HG02759 (cell line): ENCODE measurements at regions not wholly inside any gene's neighbourhood (a gene's known extent, or its start where the extent isn't known, plus 50 kb on each side); places are given as distances from the start of the nearest gene placed in this dataset.
"Not testable (repeated sequence)": the region's sequence is repeated elsewhere in the genome, so short reads cannot be mapped to it uniquely, and the experiment has no call there.

Source experiments
- ATAC-seq: cut with Tn5 transposase; IDR thresholded peaks from one replicate; pipeline ENCODE4 v1.9.1; 2021; ENCODE audit warnings: mild to moderate bottlenecking, moderate library complexity; ENCODE audit not compliant: unreplicated experiment

DNA sequence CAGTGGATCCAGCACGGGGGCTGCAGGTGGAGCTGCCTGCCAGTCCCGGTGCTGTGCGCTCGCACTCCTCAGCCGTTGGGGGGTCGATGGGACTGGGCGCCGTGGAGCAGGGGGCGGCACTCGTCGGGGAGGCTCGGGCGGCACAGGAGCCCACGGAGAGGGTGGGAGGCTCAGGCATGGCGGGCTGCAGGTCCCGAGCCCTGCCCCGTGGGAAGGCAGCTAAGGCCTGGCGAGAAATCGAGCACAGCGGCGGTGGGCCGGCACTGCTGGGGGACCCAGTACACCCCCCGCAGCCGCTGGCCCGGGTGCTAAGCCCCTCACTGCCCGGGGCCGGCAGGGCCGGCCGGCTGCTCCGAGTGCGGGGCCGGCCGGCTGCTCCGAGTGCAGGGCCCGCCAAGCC is 52.3 kb upstream of the MARK1 start:
- ATAC-seq, result not testable (repeated sequence)

DNA sequence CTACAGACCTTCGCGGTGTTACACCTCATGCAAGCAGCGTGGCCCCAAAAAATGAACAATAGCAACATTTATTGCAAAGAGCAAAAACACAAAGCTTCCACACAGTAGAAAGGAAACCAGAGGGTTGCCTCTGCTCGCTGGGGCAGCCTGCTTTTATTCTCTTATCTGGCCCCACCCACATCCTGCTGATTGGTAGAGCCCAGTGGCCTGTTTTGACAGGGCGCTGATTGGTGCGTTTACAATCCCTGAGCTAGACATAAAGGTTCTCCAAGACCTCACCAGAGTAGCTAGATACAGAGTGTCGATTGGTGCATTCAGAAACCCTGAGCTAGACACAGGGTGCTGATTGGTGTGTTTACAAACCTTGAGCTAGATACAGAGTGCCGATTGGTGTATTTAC is 52.8 kb upstream of the MARK1 start:
- ATAC-seq, result not testable (repeated sequence)

DNA sequence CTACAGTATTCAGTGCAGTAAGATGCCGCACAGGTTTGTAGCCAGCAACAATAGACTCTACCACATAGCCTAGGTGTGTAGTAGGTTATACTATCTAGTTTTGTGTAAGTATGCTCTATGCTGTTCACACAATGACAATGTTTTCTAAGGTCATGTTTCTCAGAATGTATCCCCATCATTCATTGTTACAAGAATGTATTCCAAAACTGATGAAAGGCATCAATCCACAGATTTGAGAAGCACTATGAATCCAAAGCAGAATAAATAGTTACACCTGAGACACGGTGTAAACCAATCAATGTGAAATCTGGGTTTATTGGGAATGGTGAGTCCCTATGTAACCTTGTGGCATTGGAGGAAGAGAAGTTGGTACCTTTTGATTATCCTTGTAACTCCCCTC is 54.5 kb upstream of the MARK1 start:
- ATAC-seq, result no peak

DNA sequence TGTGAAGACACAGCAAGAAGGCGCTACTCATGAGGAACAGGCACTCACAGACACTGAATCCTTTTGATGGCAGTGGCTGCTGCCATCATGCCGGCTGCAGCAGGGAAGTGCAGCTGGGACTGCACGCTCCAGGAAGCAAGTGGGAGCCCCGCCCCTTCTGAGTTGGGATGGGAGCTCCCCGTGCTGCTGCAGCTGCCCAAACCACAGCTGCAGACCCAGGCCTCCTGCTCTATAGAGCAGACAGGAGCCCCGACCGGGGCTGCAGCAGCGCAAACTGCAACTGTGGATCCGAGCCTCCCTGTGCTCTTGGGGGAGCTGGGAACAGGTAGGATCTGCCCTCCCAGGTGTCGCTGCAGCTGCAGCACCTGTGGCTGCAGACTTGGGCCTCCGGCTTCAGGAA is 65.2 kb upstream of the MARK1 start:
- ATAC-seq, result no peak

DNA sequence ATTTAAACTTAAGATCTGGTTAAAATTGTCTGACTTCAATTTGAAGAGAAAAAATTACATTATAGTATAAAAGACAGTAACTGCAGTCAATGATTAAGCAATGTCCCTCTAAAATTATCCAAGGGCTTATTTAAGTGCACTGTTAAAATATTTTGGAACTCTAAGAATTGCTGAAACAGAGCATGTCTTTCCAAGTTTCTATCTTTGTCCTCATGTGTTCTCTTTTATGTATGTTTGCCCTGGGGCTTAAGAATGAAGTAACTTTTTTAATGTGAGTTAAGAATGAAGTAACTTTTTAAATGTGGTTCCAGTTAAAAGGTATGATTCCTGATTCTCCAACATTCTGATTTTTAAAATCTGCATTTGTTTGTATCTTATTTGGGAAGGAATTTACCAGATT is 69.0 kb upstream of the MARK1 start:
- no peak for ATAC-seq

DNA sequence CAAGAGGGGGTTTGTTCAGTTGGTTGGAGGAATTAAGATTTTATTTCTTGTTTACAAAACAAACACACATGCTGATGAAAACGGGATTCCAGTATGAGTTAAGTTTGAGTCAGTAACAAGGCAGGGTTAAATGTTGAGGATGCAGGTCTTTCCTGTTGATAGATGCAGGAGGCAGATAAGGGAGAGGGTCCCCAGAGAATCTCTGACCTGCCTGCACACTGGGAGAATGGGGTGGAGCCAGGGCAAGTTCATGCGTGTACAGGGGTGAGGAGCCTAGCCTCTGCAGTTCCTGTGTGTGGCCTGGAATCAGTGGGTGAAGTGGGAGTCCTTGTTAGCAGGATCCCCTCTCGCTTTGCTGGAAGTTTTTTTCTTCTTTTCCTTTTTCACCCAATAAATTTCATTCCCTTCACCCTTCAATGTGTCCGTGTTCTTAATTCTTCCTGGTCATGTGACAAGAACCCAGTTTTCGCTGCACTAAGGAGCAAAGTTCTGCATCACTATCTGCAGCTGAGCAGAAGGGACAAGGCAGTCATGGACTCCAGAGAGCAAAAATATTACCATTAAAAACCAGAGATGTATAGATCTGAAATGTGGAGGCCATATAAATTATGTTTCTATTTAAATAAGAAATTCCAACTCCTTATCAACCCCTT is 69.9 kb upstream of the MARK1 start:
- ATAC-seq, result no peak

DNA sequence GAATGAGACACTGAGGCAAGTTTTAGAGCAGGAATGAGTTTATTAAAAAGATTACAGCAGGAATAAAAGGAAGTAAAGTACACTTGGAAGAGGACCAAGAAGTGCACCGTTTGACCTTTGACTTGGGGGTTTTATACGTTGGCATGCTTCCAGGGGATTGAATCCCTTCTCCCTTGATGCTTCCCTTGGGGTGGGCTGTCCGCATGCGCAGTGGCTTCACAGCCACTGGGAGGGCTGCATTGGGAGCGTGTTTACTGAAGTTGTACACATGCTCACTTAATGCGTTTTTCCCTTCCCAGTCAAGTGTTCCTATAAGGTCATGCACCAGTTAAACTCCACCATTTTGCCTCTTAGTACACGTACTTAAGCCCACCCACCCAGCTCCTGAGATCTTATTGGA is 72.4 kb upstream of the MARK1 start:
- no peak for ATAC-seq

DNA sequence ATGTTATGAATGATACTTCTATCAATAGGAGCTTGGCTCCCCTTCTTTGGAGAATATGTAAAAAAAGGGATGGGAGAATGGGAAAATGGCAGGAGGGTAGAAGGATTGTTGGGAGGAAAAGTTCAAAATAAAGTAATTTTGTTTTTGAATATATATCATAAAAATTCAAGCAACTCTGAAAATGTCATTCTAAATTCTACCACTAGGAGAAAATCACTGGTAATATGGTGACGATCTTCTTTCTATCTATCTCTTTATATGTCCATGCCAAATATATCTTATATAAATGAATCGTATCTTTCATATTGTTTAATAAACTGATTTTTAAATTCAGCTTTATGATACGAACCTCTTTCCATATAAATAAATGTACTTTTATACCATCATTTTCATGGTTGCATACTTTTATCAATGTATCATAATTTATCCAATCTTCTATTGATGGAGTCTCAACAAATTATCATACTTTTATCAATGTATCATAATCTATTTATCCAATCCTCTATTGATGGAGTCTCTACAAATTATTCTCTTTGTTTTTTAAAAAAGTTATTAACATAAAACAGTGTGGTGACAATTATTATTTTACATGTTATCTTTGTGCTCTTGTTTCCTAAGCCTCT is 73.7 kb upstream of the MARK1 start:
- no peak for ATAC-seq

DNA sequence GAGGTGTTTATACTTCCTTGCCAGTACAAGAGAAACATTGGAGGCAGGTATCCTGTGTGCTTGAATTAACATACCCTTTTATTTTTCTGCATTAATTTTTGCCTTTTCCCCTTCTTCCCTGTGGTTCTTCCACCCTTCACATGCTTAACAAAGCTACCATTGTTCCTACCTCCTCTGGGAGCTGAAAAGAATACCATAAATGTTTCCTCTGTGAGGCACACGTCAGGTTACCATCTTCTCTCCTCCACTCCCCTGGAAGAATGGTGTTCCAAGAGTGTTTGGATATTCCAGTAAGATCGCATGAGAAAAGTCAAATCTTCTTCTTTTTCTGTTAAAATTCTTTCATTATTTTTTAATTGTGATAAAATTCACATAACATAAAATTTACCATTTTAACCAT is 74.6 kb upstream of the MARK1 start:
- no peak for ATAC-seq

DNA sequence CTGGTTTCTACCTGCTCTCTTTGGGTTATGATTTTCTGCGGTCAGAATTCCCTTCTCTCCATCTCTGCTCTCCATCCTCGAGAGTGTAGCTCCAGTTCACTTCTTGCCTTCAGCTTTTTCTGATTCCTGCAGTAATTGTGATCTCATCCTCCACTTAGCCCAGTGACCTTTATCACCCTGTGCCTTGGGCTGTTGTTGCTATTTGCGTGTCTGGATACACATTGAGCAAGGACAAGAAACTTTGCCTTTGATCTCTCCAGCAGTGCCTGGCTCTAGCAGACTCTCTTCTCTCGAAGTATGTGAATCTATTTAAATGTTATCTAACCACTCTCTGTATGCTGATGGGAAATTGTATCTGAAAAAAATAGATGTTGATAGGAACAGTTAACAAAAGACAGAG is 76.4 kb upstream of the MARK1 start:
- no peak for ATAC-seq

DNA sequence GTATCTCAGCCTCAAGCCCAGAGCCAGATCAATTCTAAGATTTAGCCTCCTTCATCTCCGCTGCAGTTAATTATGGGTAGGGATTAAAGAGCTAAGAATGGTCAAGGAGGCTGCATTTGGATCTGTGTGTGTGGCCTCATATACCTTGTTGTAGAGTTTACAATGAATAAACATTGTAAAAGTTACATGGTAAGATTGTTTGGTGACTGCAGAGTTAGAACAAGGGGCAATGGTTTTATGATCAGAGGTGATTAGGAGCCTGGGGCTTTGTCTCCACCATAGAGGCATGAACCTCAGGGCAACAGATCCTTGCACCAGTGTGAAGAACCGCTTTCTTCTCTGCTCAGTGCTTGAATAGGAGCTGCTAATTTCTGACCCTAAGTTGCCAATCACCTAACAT is 77.0 kb upstream of the MARK1 start:
- ATAC-seq, result no peak

DNA sequence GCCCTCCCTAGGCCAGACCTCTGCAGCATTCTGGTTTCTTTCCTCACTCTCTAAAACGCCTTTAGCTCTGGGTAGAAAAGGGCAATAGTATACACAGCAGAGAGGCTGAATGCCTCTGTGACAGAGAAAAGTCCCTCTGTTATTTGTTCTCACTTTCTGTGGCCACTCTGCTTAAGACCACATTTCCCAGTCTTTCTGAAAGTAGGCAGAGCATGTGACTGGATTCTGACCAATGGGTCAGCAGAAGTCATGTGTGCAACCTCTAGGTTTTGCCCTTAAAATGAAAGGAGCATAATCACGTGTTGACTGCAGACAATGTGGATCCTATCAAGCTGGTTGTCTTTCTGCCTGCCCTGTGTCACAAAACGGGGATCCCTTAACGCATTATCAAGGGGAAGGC is 79.7 kb upstream of the MARK1 start:
- no peak for ATAC-seq

DNA sequence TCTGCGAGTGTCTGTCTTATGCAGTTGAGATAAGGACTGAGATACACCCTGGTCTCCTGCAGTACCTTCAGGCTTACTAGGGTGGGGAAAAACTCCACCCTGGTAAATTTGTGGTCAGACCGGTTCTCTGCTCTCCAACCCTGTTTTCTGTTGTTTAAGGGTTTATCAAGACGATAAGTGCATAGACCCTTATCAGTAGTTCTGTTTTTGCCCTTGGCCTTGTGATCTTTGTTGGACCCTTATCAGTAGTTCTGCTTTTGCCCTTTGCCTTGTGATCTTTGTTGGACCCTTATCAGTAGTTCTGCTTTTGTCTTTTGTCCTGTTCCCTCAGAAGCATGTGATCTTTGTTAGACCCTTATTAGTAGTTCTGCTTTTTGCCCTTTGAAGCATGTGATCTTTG is 83.3 kb upstream of the MARK1 start:
- not testable (repeated sequence) for ATAC-seq

DNA sequence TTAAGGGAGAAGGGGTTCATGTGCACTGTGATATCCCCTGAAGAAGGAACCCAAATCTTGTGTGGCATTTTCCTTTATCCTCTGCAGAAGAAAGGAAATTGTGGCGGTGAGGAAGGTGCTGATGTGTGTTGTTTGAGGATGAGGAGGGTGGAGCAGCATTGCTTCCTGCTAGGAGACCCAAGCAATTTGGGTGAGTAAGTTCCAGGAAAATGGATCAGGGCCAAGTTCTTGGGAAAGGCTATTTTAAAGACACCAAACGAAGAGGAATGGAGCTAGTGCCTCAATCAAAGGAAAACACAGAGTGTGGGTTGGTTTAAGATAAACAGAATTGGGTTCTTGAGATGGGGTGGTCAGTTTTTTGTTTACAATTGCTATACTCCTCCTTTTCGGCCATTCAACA is 86.7 kb upstream of the MARK1 start:
- ATAC-seq, result no peak

DNA sequence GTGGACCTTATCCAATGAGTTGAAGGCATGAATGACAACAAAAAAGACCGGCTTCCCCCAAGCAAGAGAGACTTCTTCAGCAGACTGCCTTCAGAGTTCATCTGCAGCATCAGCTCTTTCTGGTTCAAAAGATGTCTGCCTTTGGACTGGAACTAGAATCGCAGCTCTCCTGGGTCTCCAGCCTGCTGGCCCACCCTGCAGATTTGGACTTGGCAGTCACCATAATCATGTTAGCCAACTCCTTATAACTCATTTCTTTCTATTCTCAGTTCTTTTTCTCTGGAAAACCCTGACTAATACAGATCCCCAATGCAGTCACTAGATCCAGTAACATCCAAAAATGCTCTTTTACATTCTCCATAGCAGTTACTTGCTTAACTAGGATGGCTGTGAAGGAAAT is 89.2 kb upstream of the MARK1 start:
- no peak for ATAC-seq

DNA sequence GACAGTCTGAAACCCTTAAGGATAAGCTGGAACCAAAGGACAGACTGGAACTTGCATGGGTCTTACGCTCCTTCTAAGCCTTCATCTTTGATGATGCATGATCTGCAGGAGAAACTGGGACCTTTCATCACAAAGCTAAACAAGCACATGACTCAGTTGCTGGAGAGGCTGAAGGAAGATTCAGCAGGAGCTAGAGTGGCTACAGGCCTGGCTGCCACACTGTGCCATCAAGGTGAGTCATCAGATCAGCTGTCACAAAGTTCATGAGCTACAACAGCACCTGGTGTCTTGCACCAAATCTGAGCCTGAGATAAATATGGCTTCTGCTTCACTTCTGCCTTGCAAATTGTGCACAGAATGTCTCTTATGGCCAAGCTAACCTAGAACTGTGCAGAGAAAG is 95.5 kb upstream of the MARK1 start:
- ATAC-seq, result no peak

DNA sequence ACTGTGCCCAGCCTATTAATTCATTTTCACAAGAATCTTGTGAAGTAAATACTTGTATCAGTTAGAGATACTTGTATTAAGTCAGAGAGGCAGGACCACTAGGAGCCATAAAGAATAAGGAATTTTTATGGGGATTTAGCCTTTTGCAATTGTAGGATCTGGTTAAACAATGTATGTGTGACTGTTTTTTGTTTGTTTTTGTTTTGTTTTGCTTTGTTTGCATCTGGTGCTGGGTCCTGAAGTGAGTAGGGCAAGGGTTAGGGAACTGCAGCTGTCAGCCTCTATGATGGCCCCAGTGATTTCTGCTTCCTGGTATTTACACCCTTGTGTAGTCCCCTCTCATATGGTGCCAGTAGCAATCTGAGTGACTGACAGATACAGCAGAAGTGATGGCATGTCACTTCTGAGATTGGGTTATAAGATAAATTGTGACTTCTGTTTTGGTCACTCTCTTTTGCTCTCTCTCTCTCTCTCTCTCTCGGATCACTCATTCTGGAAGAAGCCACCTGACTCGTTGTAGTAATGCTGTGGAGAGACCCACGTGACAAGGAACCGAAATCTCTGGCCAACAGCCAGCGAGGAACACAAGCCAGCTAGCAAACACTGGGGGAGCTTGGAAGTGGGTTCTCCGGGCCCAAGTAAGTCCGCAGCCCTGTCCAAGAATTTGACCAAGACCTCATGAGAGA is 96.2 kb upstream of the MARK1 start:
- no peak for ATAC-seq

DNA sequence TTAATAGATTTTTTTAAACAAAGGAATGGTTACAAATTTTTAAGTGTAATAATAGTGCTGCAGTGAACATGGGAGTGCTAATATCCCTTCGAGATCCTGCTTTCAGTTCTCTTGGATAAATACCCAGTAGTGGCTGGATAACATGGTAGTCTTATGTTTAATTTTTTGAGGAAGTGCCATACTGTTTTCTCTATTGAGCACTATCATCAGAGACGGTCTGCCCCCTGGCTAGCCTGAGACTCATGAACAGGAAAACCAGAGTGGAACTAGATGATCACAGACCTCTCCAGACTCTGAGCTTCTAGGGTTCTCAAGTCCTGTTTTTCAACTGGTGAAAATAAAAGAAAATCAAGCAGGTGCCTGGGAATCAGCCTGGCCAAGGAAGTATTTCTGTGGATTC is 97.3 kb upstream of the MARK1 start:
- no peak for ATAC-seq

DNA sequence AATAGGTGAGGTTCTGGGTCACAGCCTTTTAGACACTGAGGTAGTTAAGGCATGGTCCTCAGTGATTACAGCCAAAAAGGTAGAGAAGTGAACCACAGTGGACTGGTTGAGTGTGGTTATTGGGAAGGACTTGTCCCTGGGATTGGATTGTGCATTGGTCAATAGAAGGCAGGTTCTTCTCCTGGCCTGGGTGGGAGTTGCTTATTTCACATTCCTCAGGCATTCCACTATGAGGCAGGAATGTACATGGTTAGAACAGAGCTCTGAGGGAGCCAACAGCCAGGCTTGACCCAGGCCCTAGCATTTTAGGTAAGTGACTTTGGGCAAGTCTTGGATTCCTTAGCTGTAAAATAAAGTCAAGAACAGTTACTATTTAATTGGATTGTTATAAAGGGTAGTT is 97.9 kb upstream of the MARK1 start:
- ATAC-seq, result no peak

DNA sequence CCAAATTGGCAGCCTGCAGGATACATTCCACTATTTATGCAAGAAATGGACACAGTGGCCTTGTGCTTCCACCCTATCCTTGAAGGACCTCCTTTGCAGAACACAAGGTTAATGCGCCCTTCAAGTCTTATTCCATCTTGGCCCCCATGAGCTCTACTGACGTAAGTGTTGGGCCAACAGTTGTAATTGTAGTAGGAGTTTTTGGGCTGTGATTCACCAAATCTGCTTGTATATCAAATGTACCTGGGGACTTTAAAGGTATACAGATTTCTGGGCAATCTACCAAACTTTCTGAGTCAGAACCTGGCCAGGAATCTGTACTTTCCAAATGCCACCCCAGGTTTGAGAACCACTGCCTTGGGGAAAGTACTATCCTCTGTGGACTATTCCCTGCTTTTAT is 100.9 kb upstream of the MARK1 start:
- no peak for ATAC-seq

DNA sequence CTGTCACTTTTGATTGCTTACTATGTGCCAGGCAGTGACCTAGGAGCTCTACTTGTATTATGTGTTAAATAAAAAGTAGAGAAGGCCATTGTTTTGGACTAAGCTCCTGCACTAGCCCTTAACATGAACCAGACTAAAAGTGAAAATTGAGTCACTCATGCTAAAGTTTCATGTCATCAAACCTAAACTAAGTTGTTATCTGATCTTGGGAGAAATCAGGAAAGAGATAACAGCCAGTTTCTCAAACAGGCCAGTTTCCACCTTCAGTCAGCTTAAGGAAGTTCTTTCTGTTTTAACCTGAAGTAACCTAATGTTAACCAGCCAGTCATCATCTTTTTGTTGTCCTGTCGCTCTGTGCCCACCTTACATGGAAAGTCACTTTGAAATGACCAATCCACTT is 102.1 kb upstream of the MARK1 start:
- no peak for ATAC-seq

DNA sequence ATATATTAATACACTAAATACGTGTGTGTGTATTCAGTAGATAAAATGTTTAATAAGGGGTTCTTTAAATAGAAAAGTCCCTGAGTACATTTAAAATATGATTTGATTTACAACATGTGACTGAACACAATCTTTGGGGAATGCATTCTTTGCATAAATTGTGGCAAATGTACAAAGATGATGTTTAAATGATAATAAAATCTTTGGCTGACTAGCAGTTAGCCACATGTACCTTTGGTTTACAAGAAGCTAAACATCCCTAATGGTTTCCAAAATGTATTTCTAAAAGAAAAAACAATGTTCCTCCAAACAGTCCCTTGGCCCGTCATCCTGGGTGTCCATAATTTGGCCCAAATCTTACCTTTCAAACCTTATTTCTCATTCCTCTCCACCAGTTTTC is 106.4 kb upstream of the MARK1 start:
- ATAC-seq, result no peak

DNA sequence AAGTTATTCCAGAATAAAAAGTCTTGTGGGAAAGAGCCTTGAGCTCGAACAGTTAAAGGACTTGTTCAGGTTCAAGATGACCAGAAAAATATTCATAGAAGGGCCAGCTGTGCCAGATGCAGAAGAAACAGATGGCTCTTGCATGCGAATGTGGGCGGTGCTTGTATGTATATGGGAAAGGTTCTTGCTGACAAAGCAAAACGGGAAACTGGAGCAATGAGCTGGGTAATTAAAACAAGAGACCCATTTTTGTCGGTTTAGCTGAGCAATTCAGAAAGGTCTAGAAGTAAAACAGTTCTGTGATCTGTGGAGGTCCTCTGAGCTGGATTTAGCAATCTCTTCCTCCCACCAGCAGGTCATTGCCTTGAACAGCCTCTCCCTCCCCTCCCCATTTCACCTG is 107.2 kb upstream of the MARK1 start:
- no peak for ATAC-seq
